HL-60 (cell line): ENCODE measurements at regions not wholly inside any gene's neighbourhood (a gene's known extent, or its start where the extent isn't known, plus 50 kb on each side); places are given as distances from the start of the nearest gene placed in this dataset.

Experiments
- CTCF ChIP-seq: IDR thresholded peaks from one replicate; pipeline ENCODE4 v1.5.1; 2011; ENCODE audit warnings: low read length, control low read depth, inconsistent platforms; ENCODE audit not compliant: insufficient read depth
- GABPA ChIP-seq: IDR thresholded peaks from 2 replicates; pipeline ENCODE4 v1.6.1; 2012; ENCODE audit warnings: low read depth
- POLR2AphosphoS5 ChIP-seq: IDR thresholded peaks from 2 replicates; pipeline ENCODE4 v1.6.1; 2012; ENCODE audit warnings: low read depth
- REST ChIP-seq: IDR thresholded peaks from 2 replicates; pipeline ENCODE4 v1.6.1; 2012; ENCODE audit warnings: low read depth; ENCODE audit not compliant: insufficient replicate concordance
- SPI1 ChIP-seq: IDR thresholded peaks from 2 replicates; pipeline ENCODE4 v1.6.1; 2012; ENCODE audit warnings: low read depth, mild to moderate bottlenecking, borderline replicate concordance

GRCh38 chrX:94545722-94546121 lies 871.7 kb downstream of the FAM133A start:
- TF ChIP-seq CTCF (no peak), REST (no peak), POLR2AphosphoS5 (no peak), GABPA (no peak), SPI1 (no peak)
